Activated T-cell treated with anti-CD3 and anti-CD28 coated beads for 24 hours (primary cell): ENCODE measurements at regions not wholly inside any gene's neighbourhood (a gene's known extent, or its start where the extent isn't known, plus 50 kb on each side); places are given as distances from the start of the nearest gene placed in this dataset.
A peak's percentile ranks its signal among the peaks of the same experiment; 100 is the strongest.

Source experiments
- DNase-seq: peaks from one replicate; pipeline ENCODE4 v3.0.0-alpha.2; 2020; ENCODE audit warnings: low read depth

- no peak for DNase-seq
Measured at GRCh38 chr4:104795264-104795939, 300.7 kb upstream of the CXXC4 start.

GRCh38 chr4:104811727-104812126 lies 317.0 kb upstream of the CXXC4 start:
- DNase-seq, result no peak

- no peak for DNase-seq
Measured at GRCh38 chr4:104815665-104816064, 321.0 kb upstream of the CXXC4 start.

- no peak for DNase-seq
Measured at GRCh38 chr4:104818579-104818978, 323.9 kb upstream of the CXXC4 start.

GRCh38 chr4:104826171-104826570 lies 320.5 kb upstream of the TET2 start:
- no peak for DNase-seq

GRCh38 chr4:104829761-104830160 lies 316.9 kb upstream of the TET2 start:
- DNase-seq, result no peak

- DNase-seq, result no peak
Measured at GRCh38 chr4:104848597-104849225, 298.0 kb upstream of the TET2 start.

GRCh38 chr4:104859601-104860237 lies 287.0 kb upstream of the TET2 start:
- no peak for DNase-seq

GRCh38 chr4:104860238-104861123 lies 286.2 kb upstream of the TET2 start:
- peak; percentile 45 for DNase-seq

GRCh38 chr4:104866809-104867208 lies 279.9 kb upstream of the TET2 start:
- DNase-seq, result no peak

- no peak for DNase-seq
Measured at GRCh38 chr4:104868533-104868932, 278.1 kb upstream of the TET2 start.

- no peak for DNase-seq
Measured at GRCh38 chr4:104868958-104869357, 277.7 kb upstream of the TET2 start.

GRCh38 chr4:104869831-104870230 lies 276.8 kb upstream of the TET2 start:
- DNase-seq, result no peak

GRCh38 chr4:104870495-104871233 lies 276.0 kb upstream of the TET2 start:
- no peak for DNase-seq

- no peak for DNase-seq
Measured at GRCh38 chr4:104878936-104879335, 267.7 kb upstream of the TET2 start.

GRCh38 chr4:104879367-104879766 lies 267.3 kb upstream of the TET2 start:
- no peak for DNase-seq

GRCh38 chr4:104879854-104880253 lies 266.8 kb upstream of the TET2 start:
- no peak for DNase-seq

GRCh38 chr4:104881136-104881886 lies 265.4 kb upstream of the TET2 start:
- no peak for DNase-seq

- DNase-seq, result no peak
Measured at GRCh38 chr4:104890598-104891275, 255.9 kb upstream of the TET2 start.
